PC-3 (cell line): ENCODE measurements at regions not wholly inside any gene's neighbourhood (a gene's known extent, or its start where the extent isn't known, plus 50 kb on each side); places are given as distances from the start of the nearest gene placed in this dataset.
"Not testable (repeated sequence)": the region's sequence is repeated elsewhere in the genome, so short reads cannot be mapped to it uniquely, and the experiment has no call there.

ENCODE experiments used
- ATAC-seq: fragments of 200-7000 bp; cut with Tn5 transposase; 2 replicates; pipeline ENCODE4 v1.9.1; 2020; ENCODE audit warnings: mild to moderate bottlenecking, moderate library complexity
- BruUV-seq: library from RNA; stranded (reverse); fragments of 400-500 nt; replicated peaks from 2 replicates; lab custom pipeline; 2021; lab: Mats Ljungman, UMichigan
- CTCF ChIA-PET: fragments of 300-600 bp; sonication (Branson Sonifier 250); formaldehyde crosslinking; loops from one replicate; lab custom pipeline; 2022; ENCODE audit warnings: antibody characterized with exemption; lab: Charles Lee
- POLR2A ChIA-PET: fragments of 300-600 bp; sonication (Branson Sonifier 250); formaldehyde crosslinking; loops from one replicate; lab custom pipeline; 2022; ENCODE audit warnings: antibody characterized with exemption; ENCODE audit not compliant: unreplicated experiment; lab: Charles Lee
- DNase-seq: peaks from one replicate; pipeline ENCODE4 v3.0.0-alpha.2; 2015
- H2AFZ ChIP-seq: fragments of 300-600 bp; sonication (generic); 2 replicates; pipeline ENCODE4 v1.6.0; 2016; ENCODE audit warnings: antibody characterized with exemption, low read length
- H3F3A ChIP-seq: fragments of 300-600 bp; sonication (generic); one replicate; pipeline ENCODE4 v1.6.0; 2017; ENCODE audit warnings: antibody characterized with exemption, low read length, control low read depth, mild to moderate bottlenecking; ENCODE audit not compliant: unreplicated experiment
- H3K27ac ChIP-seq: fragments of 300-600 bp; sonication (generic); 2 replicates; pipeline ENCODE4 v1.5.1; 2016; ENCODE audit warnings: mild to moderate bottlenecking, low read length
- H3K27me3 ChIP-seq: fragments of 300-600 bp; sonication (generic); 2 replicates; pipeline ENCODE4 v1.6.1; 2016; ENCODE audit warnings: low read length, mixed read lengths
- H3K36me3 ChIP-seq: fragments of 300-600 bp; sonication (generic); 2 replicates; pipeline ENCODE4 v1.6.1; 2016; ENCODE audit warnings: low read depth, mixed run types, low read length, mixed read lengths
- H3K4me1 ChIP-seq: fragments of 300-600 bp; sonication (generic); 2 replicates; pipeline ENCODE4 v1.5.1; 2016; ENCODE audit warnings: low read length; ENCODE audit not compliant: insufficient read depth
- H3K4me2 ChIP-seq: fragments of 300-600 bp; sonication (generic); 2 replicates; pipeline ENCODE4 v1.6.0; 2016; ENCODE audit warnings: low read length
- H3K4me3 ChIP-seq: fragments of 300-600 bp; sonication (generic); 2 replicates; pipeline ENCODE4 v1.5.1; 2016; ENCODE audit warnings: mild to moderate bottlenecking, low read length, mixed read lengths
- H3K79me2 ChIP-seq: fragments of 300-600 bp; sonication (generic); 2 replicates; pipeline ENCODE4 v1.6.1; 2017; ENCODE audit warnings: low read length, mixed read lengths
- H3K9ac ChIP-seq: fragments of 300-600 bp; sonication (generic); 2 replicates; pipeline ENCODE4 v1.6.0; 2016; ENCODE audit warnings: mild to moderate bottlenecking, low read length
- H3K9me2 ChIP-seq: fragments of 300-600 bp; sonication (generic); replicated peaks from 2 replicates; pipeline ENCODE4 v1.6.1; 2016; ENCODE audit warnings: mixed run types, low read length, mixed read lengths
- H3K9me3 ChIP-seq: fragments of 300-600 bp; sonication (generic); 2 replicates; pipeline ENCODE4 v1.6.1; 2016; ENCODE audit warnings: low read length, mixed read lengths
- H4K20me1 ChIP-seq: fragments of 300-600 bp; sonication (generic); 2 replicates; pipeline ENCODE4 v1.6.1; 2016; ENCODE audit warnings: low read length, mixed read lengths
- EZH2 ChIP-seq: fragments of 300-600 bp; sonication (generic); IDR thresholded peaks from one replicate; pipeline ENCODE4 v1.6.1; 2017; ENCODE audit warnings: antibody characterized with exemption, mild to moderate bottlenecking, low read length; ENCODE audit not compliant: unreplicated experiment
- EZH2phosphoT487 ChIP-seq: fragments of 300-600 bp; sonication (generic); IDR thresholded peaks from 2 replicates; pipeline ENCODE4 v1.6.1; 2018; ENCODE audit warnings: mild to moderate bottlenecking, antibody characterized with exemption, low read length, borderline replicate concordance
- intact Hi-C: fragments of 100-400 bp; cut with micrococcal nuclease; formaldehyde crosslinking; loops from 2 replicates; pipeline ENCODE4 v1.9.0; 2023
- TF ChIP-seq, protein P1 (sequence below): fragments of 300-600 bp; sonication (generic); conservative IDR thresholded peaks from 2 replicates; pipeline ENCODE4 v1.5.1; 2017; ENCODE audit warnings: antibody characterized with exemption, low read depth, mild to moderate bottlenecking, low read length

DNA sequence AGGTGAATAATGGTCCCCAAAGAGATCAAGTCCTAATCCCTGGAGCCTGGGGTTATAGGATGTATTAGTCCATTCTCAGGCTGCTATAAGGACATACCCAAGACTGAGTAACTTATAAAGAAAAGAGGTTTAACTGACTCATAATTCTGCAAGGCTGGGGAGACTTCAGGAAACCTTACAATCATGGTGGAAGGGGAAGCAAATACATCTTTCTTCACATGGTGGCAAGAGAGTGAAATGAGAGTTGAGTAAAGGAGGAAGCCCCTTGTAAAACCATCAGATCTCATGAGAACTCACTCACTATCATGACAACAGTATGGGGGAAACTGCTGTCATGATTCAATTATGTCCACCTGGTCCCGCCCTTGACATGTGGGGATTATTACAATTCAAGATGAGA lies 142.9 kb upstream of the ANKRD28 start:
- Histone ChIP-seq H3K79me2 (no peaks in the 10 kb centered on the region), H3K9me3 (no peaks in the 10 kb centered on the region), H2AFZ (no peak overlapping the region), H3F3A (no peaks in the 10 kb centered on the region), H4K20me1 (no peaks in the 10 kb centered on the region), H3K9ac (no peak overlapping the region), H3K4me3 (no peak overlapping the region), H3K27ac (no peak overlapping the region), H3K27me3 (no peaks in the 10 kb centered on the region), H3K4me2 (no peak overlapping the region), H3K9me2 (no peaks in the 10 kb centered on the region), H3K4me1 (no peaks in the 10 kb centered on the region), H3K36me3 (no peaks in the 10 kb centered on the region)
- ChIA-PET CTCF (no interaction called here), POLR2A (no interaction called here)
- DNase-seq: no peak
- TF ChIP-seq EZH2phosphoT487: no peak
- TF ChIP-seq, protein P1, sequence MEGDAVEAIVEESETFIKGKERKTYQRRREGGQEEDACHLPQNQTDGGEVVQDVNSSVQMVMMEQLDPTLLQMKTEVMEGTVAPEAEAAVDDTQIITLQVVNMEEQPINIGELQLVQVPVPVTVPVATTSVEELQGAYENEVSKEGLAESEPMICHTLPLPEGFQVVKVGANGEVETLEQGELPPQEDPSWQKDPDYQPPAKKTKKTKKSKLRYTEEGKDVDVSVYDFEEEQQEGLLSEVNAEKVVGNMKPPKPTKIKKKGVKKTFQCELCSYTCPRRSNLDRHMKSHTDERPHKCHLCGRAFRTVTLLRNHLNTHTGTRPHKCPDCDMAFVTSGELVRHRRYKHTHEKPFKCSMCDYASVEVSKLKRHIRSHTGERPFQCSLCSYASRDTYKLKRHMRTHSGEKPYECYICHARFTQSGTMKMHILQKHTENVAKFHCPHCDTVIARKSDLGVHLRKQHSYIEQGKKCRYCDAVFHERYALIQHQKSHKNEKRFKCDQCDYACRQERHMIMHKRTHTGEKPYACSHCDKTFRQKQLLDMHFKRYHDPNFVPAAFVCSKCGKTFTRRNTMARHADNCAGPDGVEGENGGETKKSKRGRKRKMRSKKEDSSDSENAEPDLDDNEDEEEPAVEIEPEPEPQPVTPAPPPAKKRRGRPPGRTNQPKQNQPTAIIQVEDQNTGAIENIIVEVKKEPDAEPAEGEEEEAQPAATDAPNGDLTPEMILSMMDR: no peak
- TF ChIP-seq EZH2: no peak
- ATAC-seq: no peak
- BruUV-seq: no TSS peak
- intact Hi-C loops: no loop called here

DNA sequence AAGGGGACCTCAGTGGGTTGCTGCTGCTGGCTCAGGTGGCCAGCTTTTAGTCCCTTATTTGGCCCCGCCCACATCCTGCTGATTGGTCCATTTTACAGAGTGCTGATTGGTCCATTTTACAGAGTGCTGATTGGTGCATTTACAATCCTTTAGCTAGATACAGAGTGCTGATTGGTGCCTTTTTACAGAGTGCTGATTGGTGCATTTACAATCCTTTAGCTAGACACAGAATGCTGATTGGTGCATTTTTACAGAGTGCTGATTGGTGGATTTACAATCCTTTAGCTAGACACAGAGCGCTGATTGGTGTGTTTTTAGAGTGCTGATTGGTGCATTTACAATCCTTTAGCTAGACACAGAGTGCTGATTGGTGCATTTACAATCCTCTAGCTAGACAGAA lies 143.7 kb upstream of the ANKRD28 start:
- H3K27ac ChIP-seq, H3K4me3 ChIP-seq, H2AFZ ChIP-seq, H3K4me1 ChIP-seq, ATAC-seq, H3K4me2 ChIP-seq, H3K36me3 ChIP-seq, BruUV-seq, intact Hi-C loops, H3K9me2 ChIP-seq, H3F3A ChIP-seq, H4K20me1 ChIP-seq, H3K9ac ChIP-seq, DNase-seq, CTCF ChIA-PET, H3K9me3 ChIP-seq, H3K27me3 ChIP-seq, POLR2A ChIA-PET, H3K79me2 ChIP-seq: not testable (repeated sequence)

DNA sequence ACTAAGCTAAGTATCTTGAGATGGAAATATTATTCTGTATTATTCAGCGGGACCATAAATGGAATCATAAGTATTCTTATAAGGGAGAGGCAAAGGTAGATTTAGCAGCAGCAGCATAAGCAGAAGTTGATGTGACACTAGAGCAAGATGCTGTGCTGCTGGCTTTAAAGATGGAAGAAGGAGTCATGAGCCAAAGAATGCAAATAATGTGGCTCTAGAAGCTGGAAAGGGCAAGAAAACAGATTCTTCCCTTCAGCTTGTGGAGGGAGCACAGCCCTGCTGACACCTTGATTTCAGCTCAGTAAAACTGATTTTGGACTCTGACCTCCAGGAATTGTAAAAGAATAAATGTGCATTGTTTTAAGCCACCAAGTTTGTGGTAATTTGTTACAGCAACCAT lies 144.2 kb upstream of the ANKRD28 start:
- Histone ChIP-seq H2AFZ (no peak overlapping the region), H3K4me1 (no peaks in the 10 kb centered on the region), H3K9me3 (no peaks in the 10 kb centered on the region), H3K79me2 (no peaks in the 10 kb centered on the region), H3K9me2 (no peaks in the 10 kb centered on the region), H3K9ac (no peak overlapping the region), H3F3A (no peaks in the 10 kb centered on the region), H3K36me3 (no peaks in the 10 kb centered on the region), H4K20me1 (no peaks in the 10 kb centered on the region), H3K4me3 (no peak overlapping the region), H3K4me2 (no peak overlapping the region), H3K27ac (no peak overlapping the region), H3K27me3 (no peaks in the 10 kb centered on the region)
- BruUV-seq: no TSS peak
- TF ChIP-seq, protein P1: no peak
- TF ChIP-seq EZH2phosphoT487: no peak
- no peak for TF ChIP-seq EZH2
- CTCF ChIA-PET: no interaction called here
- POLR2A ChIA-PET: no interaction called here
- intact Hi-C loops: no loop called here
- ATAC-seq (no peak), DNase-seq (no peak)
